ENCODE measurements at regions not wholly inside any gene's neighbourhood (a gene's known extent, or its start where the extent isn't known, plus 50 kb on each side); places are given as distances from the start of the nearest gene placed in this dataset.

DNA sequence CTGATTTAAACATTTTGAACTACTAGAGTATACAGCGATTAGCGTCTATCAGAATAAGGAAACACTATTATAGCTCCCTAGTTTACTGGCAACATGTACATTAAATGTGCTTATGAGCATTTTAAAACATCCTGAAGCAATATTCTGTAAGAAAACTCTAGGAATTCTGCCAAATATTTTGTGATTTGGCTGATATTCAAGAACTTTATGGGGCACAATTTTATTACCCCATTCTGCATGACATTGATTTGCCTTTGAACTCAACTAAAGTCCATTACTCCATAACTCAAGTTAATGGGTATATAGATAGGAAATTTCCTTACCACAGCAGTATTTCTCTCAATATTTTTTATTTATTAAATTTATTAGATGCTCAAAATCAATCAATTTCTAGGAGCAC, 369.9 kb upstream of the KCND2 start:
- TF ChIP-seq, protein P1, sequence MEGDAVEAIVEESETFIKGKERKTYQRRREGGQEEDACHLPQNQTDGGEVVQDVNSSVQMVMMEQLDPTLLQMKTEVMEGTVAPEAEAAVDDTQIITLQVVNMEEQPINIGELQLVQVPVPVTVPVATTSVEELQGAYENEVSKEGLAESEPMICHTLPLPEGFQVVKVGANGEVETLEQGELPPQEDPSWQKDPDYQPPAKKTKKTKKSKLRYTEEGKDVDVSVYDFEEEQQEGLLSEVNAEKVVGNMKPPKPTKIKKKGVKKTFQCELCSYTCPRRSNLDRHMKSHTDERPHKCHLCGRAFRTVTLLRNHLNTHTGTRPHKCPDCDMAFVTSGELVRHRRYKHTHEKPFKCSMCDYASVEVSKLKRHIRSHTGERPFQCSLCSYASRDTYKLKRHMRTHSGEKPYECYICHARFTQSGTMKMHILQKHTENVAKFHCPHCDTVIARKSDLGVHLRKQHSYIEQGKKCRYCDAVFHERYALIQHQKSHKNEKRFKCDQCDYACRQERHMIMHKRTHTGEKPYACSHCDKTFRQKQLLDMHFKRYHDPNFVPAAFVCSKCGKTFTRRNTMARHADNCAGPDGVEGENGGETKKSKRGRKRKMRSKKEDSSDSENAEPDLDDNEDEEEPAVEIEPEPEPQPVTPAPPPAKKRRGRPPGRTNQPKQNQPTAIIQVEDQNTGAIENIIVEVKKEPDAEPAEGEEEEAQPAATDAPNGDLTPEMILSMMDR (IDR thresholded peaks at IDR 0.05), result no peak
- no peak for TF ChIP-seq POLR2A (IDR thresholded peaks at IDR 0.05)
- no peak for TF ChIP-seq POLR2AphosphoS5 (IDR thresholded peaks at IDR 0.05)
